ENCODE measurements at regions not wholly inside any gene's neighbourhood (a gene's known extent, or its start where the extent isn't known, plus 50 kb on each side); places are given as distances from the start of the nearest gene placed in this dataset.
"Not testable (repeated sequence)": the region's sequence is repeated elsewhere in the genome, so short reads cannot be mapped to it uniquely, and the experiment has no call there.

- TF ChIP-seq CTCF (IDR thresholded peaks at IDR 0.05) = no peak
- DNase-seq = peak in 1 of 2 donors; percentile 49
- Histone ChIP-seq H3K4me3 (ENCODE audit: low read length) (no peak overlapping the region), H3K4me1 (ENCODE audit: control insufficient read depth, insufficient read depth, low read length) (no peaks in the 10 kb centered on the region), H3K27ac (ENCODE audit: low read length) (no peak overlapping the region), H3K36me3 (ENCODE audit: control insufficient read depth, insufficient read depth, low read length) (no peaks in the 10 kb centered on the region), H3K27me3 (ENCODE audit: control insufficient read depth, insufficient read depth, low read length) (no peaks in the 10 kb centered on the region), H3K9me3 (ENCODE audit: control insufficient read depth, insufficient read depth, low read length) (no peaks in the 10 kb centered on the region)
- Mint-ChIP-seq H3K27me3 (ENCODE audit: low read depth in 2 of 2) (peaks cover 0 to 11% of the 10 kb centered on the region in 2 donors), H3K36me3 (no peaks in the 10 kb centered on the region), H3K27ac (no peak overlapping the region), H3K4me3 (no peak overlapping the region), H3K9me3 (no peaks in the 10 kb centered on the region), H3K4me1 (no peaks in the 10 kb centered on the region)
- WGBS (ENCODE audit: insufficient coverage) = 75% methylated on average over 4 of the region's 10 CpGs
- ATAC-seq = no peak
- intact Hi-C loops (cut with micrococcal nuclease) = no loop called here
These were observed 83.9 kb upstream of the RAI2 start for GRCh38 chrX:17944833-17945497.

- not testable (repeated sequence) for H3K36me3 Mint-ChIP-seq
These were observed 80.1 kb upstream of the RAI2 start for GRCh38 chrX:17941171-17941570.

GRCh38 chrX:17939724-17940123 lies 78.6 kb upstream of the RAI2 start:
- no peak overlapping the region for H3K4me3 Mint-ChIP-seq
- no peaks in the 10 kb centered on the region for H3K9me3 Mint-ChIP-seq
- H3K27me3 Mint-ChIP-seq (ENCODE audit: low read depth in 2 of 2) = peaks cover 0 to 6% of the 10 kb centered on the region in 2 donors
- Histone ChIP-seq H3K4me1 (ENCODE audit: control insufficient read depth, insufficient read depth, low read length) (no peaks in the 10 kb centered on the region), H3K36me3 (ENCODE audit: control insufficient read depth, insufficient read depth, low read length) (no peaks in the 10 kb centered on the region), H3K9me3 (ENCODE audit: control insufficient read depth, insufficient read depth, low read length) (no peaks in the 10 kb centered on the region), H3K4me3 (ENCODE audit: low read length) (no peak overlapping the region), H3K27ac (ENCODE audit: low read length) (no peak overlapping the region), H3K27me3 (ENCODE audit: control insufficient read depth, insufficient read depth, low read length) (no peaks in the 10 kb centered on the region)
- no peak for ATAC-seq
- no peaks in the 10 kb centered on the region for H3K36me3 Mint-ChIP-seq
- TF ChIP-seq CTCF (IDR thresholded peaks at IDR 0.05) = no peak
- WGBS (ENCODE audit: insufficient coverage) = 87% methylated on average over 1 of the region's 2 CpGs
- H3K27ac Mint-ChIP-seq = no peak overlapping the region
- no peak for DNase-seq
- no peaks in the 10 kb centered on the region for H3K4me1 Mint-ChIP-seq
- intact Hi-C loops (cut with micrococcal nuclease) = no loop called here

More at GRCh38 chrX:17941171-17941570, 80.1 kb upstream of the RAI2 start:
- H3K36me3 ChIP-seq (ENCODE audit: control insufficient read depth, insufficient read depth, low read length); H3K27ac ChIP-seq (ENCODE audit: low read length); H3K4me1 Mint-ChIP-seq; intact Hi-C loops (cut with micrococcal nuclease); H3K27me3 Mint-ChIP-seq (ENCODE audit: low read depth in 2 of 2); H3K27me3 ChIP-seq (ENCODE audit: control insufficient read depth, insufficient read depth, low read length); ATAC-seq; H3K27ac Mint-ChIP-seq; H3K4me3 ChIP-seq (ENCODE audit: low read length); H3K4me1 ChIP-seq (ENCODE audit: control insufficient read depth, insufficient read depth, low read length); H3K9me3 ChIP-seq (ENCODE audit: control insufficient read depth, insufficient read depth, low read length); H3K4me3 Mint-ChIP-seq; H3K9me3 Mint-ChIP-seq; DNase-seq: not testable (repeated sequence)
- WGBS (ENCODE audit: insufficient coverage) = 67% methylated on average over 1 of the region's 2 CpGs

GRCh38 chrX:17933856-17934255 lies 72.8 kb upstream of the RAI2 start:
- Mint-ChIP-seq H3K4me3 (no peak overlapping the region), H3K4me1 (no peaks in the 10 kb centered on the region), H3K36me3 (no peaks in the 10 kb centered on the region), H3K27ac (no peak overlapping the region), H3K9me3 (no peaks in the 10 kb centered on the region), H3K27me3 (ENCODE audit: low read depth in 2 of 2) (no peaks in the 10 kb centered on the region)
- no peak overlapping the region for H3K4me3 ChIP-seq (ENCODE audit: low read length)
- H3K4me1 ChIP-seq (ENCODE audit: control insufficient read depth, insufficient read depth, low read length) = no peaks in the 10 kb centered on the region
- DNase-seq = no peak
- intact Hi-C loops (cut with micrococcal nuclease) = no loop called here
- no peak for TF ChIP-seq CTCF (IDR thresholded peaks at IDR 0.05)
- no peaks in the 10 kb centered on the region for H3K9me3 ChIP-seq (ENCODE audit: control insufficient read depth, insufficient read depth, low read length)
- no peaks in the 10 kb centered on the region for H3K36me3 ChIP-seq (ENCODE audit: control insufficient read depth, insufficient read depth, low read length)
- ATAC-seq = no peak
- H3K27me3 ChIP-seq (ENCODE audit: control insufficient read depth, insufficient read depth, low read length) = no peaks in the 10 kb centered on the region
- WGBS (ENCODE audit: insufficient coverage) = 77% methylated on average over 1 of the region's 3 CpGs
- H3K27ac ChIP-seq (ENCODE audit: low read length) = no peak overlapping the region
